Dedifferentiated amniotic fluid mesenchymal stem cell (primary cell): ENCODE measurements at regions not wholly inside any gene's neighbourhood (a gene's known extent, or its start where the extent isn't known, plus 50 kb on each side); places are given as distances from the start of the nearest gene placed in this dataset.
A peak's percentile ranks its signal among the peaks of the same experiment; 100 is the strongest.
"Not testable (repeated sequence)": the region's sequence is repeated elsewhere in the genome, so short reads cannot be mapped to it uniquely, and the experiment has no call there.

Experiments used
- DNase-seq: peaks from one replicate; pipeline ENCODE4 v3.0.0-alpha.2; 2016; ENCODE audit errors: extremely low spot score

DNA sequence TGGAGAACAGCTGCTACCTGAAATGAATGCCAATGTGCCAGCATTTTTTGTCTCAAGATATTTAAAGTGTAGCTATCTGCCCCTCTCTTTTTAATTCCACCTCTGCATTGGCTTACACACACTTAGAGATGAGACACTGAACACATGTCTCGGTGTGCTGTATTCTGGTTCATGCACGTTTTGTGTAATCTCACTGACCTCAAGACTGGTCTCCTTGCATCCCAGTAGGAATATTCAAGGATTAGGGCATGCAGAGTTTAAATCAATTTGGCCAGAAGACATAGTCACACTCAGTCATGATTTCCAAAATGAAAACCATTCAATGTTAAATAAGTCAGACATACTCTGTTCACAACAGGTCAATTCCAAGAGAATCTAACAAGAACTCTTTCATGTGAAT lies 561.8 kb upstream of the TUSC1 start:
- DNase-seq: no peak

DNA sequence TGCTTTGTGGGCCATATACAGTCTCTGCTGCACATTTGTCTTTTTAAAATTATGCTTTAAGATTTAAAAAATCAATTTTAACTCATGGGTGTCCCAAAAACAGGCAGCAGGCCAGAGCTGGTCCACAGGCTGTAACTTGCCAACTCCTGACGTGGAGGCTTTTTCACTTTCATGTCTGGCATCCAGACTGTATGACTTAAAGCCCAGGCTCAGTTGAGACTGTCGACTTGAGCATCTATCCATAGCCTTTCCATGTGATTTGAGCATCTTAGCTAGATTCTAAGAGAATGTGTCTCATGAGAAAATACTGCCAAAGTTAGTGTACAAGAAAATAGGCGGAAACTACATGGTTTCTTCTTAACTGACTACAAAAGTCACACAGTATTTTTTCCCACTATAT lies 559.0 kb upstream of the TUSC1 start:
- DNase-seq: no peak

DNA sequence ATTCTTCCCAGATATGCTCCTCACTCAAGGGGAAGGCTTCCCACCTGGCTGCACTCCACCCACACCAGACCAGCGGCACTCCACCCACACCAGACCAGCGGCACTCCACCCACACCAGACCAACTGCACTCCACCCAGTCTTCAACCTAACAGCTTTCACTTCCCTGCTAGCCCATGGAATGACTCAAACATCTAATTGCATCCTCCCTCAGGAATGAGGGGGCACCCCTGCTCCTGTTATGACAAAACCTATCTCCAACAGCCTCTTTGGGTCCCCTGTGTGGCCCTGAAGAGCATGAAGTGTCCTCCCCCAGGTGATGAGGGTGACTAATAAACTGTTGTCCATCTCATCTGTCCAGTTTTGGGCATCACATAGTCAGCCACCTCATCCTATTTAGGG lies 556.6 kb upstream of the TUSC1 start:
- no peak for DNase-seq

DNA sequence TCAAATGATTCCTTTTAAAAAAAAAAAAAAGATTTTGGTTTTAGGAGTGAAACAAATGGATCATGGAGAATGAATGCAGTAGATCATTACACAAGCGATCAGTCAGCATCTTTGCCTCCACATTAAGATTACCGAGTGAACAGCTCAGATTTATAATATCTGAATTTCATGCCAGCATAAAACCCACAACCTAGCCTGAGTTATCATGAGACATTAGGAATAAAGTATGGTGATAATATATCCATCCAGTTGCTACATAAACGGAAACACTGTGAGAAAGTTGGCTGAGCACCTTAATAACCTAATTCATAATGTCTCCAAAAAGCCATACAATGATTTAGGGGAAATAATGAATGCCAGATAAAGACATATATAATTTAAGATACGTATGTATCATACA lies 553.1 kb upstream of the TUSC1 start:
- DNase-seq: no peak

DNA sequence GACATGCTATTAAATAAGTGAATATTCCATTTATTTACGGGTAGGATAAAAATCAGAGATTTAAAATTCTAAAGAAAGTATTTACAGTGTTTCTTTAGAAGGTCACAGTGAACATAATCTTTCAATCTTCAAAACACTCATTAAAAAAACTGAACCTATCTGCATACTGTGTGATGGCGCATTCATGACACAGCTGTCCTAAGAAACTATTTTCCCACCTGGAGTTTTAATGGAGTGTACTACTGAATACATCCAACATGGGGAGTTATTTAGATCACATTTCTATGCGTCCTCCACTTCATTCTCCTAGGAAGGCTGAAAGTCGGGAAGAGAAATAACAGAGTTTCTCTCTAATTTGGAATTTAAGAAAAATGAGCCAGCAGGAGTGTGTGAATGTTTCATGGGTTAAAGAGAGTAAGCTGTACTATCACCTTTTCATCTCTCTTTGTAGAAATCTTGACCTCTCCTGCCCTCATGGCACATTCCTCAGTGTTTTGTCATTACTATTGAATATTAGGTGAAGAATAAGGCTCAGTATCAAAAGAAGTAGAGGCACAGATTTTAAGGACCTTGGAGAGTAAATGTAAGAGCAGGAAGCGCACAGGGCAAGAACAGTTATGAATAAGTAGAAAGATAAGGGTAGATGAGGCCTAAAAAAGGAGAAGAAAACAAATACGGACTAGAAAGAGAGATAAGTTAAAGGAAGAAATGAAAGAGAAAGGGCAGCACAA lies 551.2 kb upstream of the TUSC1 start:
- no peak for DNase-seq

DNA sequence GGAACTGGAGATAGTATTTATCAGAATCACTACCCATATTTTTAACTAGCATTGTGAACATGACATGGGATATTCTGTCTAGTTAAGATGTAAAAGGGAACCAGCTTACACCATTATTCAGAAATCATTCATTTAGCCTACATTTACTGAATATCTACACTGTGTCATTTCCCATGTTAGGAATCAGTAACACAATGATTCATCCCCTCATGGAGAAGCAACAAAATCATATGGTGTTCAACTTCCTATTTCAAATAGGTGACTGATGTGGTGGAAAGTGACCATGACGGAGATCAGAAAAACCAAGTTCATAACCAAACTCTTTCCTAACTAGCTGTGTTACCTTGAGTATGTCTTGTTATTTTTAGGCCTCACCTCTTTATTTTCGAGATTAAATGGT lies 550.0 kb upstream of the TUSC1 start:
- DNase-seq: no peak

DNA sequence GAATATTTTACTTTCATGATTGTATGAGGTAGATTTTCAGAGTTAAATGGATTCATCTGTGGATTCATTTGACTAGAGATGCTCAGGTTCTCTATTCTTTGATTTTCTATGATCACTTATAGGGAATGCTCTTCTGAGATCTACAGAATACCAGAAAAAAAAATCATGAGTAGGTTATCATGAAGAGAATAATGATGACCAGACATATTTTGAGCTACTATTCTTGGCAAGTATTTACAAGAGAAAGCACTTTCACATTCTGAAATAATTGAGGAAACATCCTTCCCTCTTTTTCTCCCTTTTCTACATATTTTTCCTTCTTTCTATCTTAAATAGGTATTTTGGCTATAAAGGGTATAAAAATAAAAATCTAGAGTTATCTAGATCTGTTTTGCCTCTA lies 543.0 kb upstream of the TUSC1 start:
- DNase-seq: no peak

DNA sequence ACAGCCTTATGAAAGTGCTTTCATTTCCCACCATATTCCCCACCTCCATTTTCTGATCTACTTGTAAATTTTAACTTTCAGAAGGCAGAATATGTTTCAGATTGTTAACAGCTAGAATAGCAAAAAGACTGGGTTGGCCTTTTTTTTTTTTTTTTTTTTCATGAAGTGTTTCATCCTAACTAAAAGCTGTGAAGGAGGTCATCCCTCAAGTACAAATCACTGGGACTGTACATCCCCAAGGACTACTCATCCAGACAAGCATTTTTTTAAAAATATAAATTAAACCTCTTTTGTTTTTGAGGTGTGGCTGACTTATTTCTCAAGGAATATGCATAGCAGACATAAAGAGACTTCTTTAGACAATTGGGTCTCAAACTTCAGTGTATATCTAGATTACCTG lies 542.1 kb upstream of the TUSC1 start:
- no peak for DNase-seq

DNA sequence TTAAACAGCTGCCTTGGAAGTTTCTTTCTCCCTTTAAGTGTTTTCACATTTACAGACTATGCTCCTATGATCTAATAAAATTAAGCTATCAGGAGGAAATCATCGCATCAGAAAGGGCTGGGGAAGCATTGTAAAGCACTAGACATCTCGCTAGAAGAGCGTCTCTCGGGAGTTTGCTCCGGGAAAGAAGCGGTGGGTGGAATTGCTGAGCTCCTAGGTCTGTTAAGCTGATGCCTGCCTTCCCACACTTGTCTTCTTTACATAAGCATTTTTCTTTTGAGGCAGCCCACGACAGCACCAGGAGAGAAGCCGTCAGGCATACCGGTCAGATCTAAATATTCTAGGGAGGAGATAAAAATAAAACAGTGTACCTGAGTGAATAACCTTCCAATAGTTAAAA lies 541.7 kb upstream of the TUSC1 start:
- DNase-seq: no peak

DNA sequence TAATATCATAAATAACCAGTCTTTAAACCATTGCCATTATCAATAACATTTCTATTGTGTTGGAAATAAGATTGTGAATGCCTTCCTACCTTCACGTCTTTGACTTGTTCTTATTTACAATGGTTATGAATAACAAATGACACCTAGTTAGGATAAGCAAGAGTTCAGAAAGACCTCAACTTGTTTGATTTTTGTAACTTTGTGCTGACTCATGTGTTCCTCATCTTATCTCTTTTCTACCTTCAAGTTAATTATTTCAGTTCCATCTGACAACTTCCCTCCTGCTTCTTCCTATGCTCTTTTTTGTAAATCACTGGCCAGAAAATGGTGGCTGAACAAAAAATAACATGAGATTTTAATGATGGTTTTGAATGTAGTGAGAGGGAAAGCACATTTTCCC lies 538.5 kb upstream of the TUSC1 start:
- DNase-seq: no peak

DNA sequence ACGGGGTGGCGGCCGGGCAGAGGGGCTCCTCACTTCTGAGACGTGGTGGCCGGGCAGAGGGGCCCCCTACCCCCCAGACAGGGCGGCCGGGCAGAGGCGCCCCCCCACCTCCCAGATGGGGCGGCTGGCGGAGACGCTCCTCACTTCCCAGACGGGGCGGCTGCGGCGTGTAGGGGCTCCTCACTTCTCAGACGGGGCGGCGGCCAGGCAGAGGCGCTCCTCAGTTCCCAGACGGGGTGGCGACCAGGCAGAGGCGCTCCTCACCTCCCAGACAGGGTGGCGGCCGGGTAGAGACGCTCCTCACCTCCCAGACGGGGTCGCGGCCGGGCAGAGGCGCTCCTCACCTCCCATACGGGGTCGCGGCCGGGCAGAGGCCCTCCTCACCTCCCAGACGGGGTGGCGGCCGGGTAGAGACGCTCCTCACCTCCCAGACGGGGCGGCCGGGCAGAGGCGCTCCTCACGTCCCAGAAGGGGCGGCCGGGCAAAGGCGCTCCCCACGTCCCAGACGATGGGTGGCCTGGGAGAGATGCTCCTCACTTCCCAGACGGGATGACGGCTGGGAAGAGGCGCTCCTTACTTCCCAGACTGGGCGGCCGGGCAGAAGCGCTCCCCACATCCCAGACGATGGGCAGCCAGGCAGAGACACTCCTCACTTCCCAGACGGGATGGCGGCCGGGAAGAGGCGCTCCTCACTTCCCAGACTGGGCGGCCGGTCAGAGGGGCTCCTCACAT lies 536.6 kb upstream of the TUSC1 start:
- DNase-seq: not testable (repeated sequence)

DNA sequence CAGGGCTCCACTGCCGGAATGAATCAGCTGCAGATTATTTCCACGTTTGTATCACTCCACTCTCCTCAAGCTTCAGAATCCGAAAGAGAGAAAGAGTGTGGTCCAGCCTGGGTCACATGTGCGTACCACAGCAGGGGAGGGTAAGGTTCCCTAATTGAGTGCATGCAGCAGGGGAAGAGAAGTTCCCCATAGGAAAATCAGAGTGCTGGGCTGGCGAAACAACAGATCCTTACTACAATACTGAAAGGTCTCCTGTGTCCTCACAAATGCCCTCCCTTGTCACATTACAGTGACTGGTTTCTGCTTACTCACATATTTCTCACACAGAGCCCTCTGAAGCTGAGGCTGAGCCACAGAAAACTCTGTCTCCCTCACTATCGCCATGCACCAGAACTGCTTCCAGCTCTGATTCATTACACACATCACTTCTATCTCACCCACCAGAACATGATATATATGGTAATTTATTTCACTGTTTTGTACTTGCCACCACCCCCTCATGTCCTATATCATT lies 532.2 kb upstream of the TUSC1 start:
- no peak for DNase-seq

DNA sequence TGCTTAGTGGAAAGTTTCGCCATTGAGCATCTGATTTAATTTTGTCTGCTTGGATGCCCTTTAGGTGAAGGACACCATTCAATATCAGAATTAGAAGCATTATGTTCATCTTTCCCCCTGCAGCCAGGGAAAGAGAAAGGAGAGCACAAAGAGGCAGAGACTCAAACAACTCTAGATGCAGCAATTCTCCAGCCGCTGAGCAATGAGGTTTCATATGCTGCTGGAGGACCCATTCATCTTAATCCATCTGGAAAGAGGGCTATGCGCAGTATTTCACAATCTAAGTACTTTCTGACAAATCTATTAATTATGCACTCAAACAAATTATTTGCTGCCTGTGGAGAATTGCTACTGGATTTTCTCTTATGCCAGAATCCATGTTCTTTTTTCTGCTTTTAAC lies 527.0 kb upstream of the TUSC1 start:
- no peak for DNase-seq

DNA sequence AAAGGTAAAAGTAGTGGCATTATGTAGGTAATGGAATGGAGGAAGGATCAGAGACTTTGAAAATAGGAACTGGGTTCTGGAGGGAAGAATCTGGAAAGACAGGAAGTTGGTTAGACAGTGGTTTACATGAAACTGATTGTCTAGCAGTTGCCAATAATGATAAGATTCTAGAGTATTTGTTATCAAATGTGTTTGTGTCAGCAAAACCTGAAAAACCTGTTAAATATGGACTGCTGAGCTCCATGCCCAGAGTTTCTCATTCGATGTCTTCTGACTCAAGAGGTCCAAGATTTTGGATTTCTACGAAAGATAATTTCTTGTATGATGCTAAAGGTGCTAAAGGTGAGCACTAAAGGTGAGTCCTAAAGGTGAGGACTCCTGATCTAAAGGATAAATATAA lies 515.0 kb upstream of the TUSC1 start:
- DNase-seq: no peak

DNA sequence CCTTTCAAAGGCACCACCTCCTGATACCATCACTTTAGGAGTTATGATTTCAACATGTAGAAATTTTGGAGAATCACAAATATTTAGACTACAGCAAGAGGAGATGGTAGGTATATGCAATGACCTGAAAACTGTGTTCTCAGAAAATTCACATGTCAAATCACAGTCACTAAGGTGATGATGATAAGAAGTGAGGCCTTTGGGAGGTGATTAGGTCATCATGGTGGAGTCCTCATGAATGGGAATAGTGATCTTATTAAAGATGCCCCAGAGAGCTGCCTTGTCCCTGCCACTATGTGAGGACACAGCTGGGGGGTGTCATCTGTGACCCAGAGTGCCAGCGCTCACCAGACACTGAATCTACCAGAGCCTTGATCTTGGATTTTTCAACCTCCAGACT lies 513.5 kb upstream of the TUSC1 start:
- no peak for DNase-seq

DNA sequence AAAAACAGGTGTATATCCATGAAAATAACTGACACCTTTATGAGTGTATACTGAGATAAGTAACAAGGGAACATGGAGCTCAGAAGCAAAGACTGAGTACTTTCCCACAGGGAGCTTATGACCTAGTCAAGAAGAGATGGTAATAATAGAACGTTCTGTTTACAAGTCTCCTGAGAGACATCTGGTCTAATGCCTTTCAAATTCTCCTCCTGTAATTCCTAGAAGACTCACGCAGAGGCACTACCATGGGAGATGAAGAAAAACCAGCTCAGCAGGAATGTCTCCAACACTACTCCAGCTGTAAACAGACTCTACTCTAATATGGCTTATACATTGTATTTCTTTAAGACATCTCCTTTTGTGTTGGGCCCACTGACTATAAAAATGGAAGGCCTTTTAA lies 503.6 kb upstream of the TUSC1 start:
- DNase-seq: no peak

DNA sequence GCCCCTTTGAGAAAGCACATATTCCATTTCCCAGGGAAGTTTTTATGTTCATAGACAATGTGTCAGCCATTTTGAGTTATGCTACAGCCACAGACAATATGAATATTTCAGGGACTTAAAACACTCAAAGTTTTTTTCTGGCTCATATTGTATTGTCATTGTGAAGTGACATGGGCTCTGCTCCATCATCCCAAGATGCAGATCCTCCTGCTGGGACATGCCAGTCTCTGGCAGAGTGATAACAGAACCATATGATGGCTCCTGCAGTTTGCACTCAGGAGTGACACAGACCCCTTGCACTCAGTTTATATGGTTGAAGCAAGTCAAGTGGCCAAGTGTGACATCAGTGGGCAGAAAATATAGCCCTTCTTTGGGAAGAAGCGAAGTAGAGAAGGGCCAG lies 498.4 kb upstream of the TUSC1 start:
- DNase-seq: no peak

DNA sequence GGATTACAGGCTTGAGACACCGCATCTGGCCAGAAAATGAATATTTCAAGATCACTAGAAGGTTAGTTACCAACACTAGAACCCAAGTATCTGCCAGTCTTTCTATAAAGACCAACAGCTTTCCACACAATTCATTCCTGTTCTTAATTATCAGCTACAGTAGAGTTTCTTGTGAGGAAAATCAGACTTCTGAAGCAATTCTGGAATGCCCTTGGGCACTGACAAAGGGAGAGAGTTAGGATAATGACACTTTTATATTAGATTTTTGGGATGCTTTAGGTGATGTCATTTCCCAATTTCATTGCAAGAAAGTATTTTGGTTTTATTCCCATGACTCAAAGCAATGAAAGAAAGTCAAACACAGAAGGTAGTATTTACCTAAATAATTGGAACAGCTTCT lies 497.0 kb upstream of the TUSC1 start:
- peak; percentile 39 for DNase-seq

DNA sequence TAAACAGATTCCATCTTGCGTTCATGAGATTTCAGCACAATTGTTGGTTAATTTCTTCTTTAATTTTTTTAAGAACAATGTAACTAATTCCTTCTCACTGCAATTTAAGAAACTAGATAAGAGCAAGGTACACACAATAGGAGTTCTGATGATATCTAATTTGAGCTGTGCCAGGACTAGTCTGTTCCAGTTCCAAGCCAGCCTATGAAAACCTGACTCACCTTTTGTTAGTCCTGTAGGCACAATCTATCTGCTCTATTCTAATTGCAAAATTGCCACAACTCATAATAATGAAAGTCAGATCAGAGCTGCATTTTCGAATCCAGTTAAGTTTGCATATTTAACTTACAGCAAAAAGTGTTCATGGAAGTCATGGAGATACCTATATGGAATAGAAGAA lies 494.1 kb upstream of the TUSC1 start:
- no peak for DNase-seq

DNA sequence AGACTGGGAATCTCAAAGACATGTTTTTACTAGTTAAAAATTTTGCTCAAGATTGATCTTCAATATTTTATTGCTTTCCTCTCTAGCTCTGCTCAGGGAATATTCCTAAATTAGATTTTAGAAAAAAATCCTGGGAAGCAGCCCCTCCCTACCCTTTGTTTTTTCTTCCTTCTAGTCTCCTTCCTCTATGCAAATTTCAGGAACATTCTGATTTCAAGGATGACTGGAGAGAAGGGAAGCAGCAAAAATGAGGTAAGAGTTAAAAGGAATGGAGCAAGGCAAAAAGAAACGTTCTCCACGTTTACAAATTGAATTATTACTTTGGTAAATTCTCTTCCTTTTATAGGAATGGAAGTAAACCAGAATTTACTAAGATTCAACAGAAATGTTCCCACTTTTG lies 493.4 kb upstream of the TUSC1 start:
- DNase-seq: no peak

DNA sequence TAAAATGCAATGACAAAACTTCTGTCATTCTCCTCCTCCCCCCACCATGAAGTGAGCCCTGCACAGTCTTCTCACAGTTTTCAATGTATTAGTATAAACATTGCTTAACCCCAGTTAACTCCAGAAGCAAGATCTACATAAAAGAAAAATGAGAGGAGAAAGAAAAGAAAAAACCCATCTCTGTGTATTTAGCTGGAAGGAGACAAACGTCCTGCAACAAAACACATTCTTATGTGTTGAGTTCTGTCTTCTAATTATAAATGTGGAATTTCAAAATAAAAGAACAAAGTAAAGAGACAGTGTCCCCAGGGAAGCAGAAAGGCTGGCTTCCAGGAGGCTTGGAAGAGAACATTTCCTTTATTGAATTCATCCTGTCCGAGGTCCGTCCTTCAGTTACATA lies 491.9 kb upstream of the TUSC1 start:
- DNase-seq: no peak

DNA sequence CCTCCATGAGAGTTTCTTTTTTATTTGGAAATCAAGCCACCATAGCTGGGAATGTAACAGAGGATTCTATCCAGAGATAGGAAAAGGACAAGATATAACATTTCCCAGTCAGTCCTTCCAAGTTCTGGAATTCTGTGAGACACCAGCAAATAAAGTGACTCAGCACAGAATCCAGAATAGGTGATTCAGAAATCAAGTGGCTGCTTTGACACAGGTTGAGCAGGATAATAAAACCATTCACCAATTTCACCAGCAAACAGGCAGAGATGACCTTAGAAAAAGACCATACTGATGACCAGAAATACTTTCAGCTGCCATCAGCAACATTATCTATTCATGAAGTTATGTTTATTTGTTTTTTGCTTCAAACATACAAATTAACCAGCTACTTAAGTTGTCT lies 491.5 kb upstream of the TUSC1 start:
- no peak for DNase-seq

DNA sequence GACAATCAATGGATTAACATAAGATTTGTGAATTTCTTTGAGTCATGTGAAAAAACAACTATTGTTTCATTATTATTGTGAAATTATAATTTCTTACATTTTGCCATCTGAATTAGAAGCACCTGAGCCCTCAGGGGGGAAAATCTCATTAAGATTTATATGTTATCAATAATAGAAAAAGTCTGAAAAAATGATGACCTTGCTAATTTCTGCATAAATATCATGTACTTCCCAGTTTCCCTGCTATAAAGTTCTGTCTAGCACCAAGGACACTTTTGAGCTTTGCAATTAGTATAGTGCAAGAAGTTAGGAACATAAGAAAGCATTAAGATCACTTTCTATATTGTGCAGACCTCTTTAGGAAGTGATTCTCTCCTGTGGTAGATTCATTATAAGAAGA lies 488.3 kb upstream of the TUSC1 start:
- DNase-seq: no peak

DNA sequence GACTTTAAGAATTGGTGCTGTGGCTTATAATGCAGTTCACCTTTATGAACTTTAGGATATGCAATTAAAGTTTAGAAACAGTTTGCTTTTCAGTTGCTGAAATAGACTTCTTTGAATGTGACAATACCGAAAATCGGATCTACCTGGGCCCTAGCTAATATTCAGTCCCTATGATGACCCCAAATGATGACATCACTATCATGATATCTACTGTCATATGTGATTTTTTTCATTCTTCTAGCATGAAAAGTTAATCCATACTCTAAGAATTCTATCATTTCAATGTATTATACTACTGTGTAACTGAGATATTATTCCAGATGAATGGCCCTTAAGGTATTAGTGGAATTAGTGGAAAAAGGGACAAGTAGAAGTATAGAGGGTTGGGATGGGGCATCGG lies 487.2 kb upstream of the TUSC1 start:
- no peak for DNase-seq
